Epithelial cell of proximal tubule (primary cell): ENCODE measurements at regions not wholly inside any gene's neighbourhood (a gene's known extent, or its start where the extent isn't known, plus 50 kb on each side); places are given as distances from the start of the nearest gene placed in this dataset.

Source experiments
- DNase-seq: peaks from one replicate; pipeline ENCODE4 v3.0.0-alpha.2; 2011; ENCODE audit warnings: low read depth
- H3K4me3 ChIP-seq: 2 replicates; pipeline ENCODE4 v1.5.1; 2011; ENCODE audit warnings: low read depth, mild to moderate bottlenecking, low read length
- CTCF ChIP-seq: conservative IDR thresholded peaks from 2 replicates; pipeline ENCODE4 v1.5.1; 2012; ENCODE audit warnings: low read depth, mild to moderate bottlenecking, low read length

GRCh38 chr7:46557781-46558180 is 636.7 kb upstream of the IGFBP3 start:
- H3K4me3 ChIP-seq: no peak overlapping the region
- no peak for TF ChIP-seq CTCF

GRCh38 chr7:46557295-46557711 is 636.2 kb upstream of the IGFBP3 start:
- TF ChIP-seq CTCF: no peak
- DNase-seq: no peak
- no peak overlapping the region for H3K4me3 ChIP-seq

More at GRCh38 chr7:46557781-46558180, 636.7 kb upstream of the IGFBP3 start:
- no peak for DNase-seq

GRCh38 chr7:46554688-46555422 is 633.8 kb upstream of the IGFBP3 start:
- TF ChIP-seq CTCF: no peak
- DNase-seq: no peak
- no peak overlapping the region for H3K4me3 ChIP-seq

- TF ChIP-seq CTCF: no peak
- no peak for DNase-seq
- H3K4me3 ChIP-seq: no peak overlapping the region
These were observed 630.5 kb upstream of the IGFBP3 start for GRCh38 chr7:46551603-46552002.

- TF ChIP-seq CTCF: no peak
- DNase-seq: no peak
These were observed 629.8 kb upstream of the IGFBP3 start for GRCh38 chr7:46550864-46551263.

GRCh38 chr7:46549892-46550639 is 629.0 kb upstream of the IGFBP3 start:
- DNase-seq: no peak
- no peak overlapping the region for H3K4me3 ChIP-seq
- no peak for TF ChIP-seq CTCF

More at GRCh38 chr7:46550864-46551263, 629.8 kb upstream of the IGFBP3 start:
- H3K4me3 ChIP-seq: no peak overlapping the region
